Adipocyte (in vitro differentiated cells): ENCODE measurements at regions not wholly inside any gene's neighbourhood (a gene's known extent, or its start where the extent isn't known, plus 50 kb on each side); places are given as distances from the start of the nearest gene placed in this dataset.

Experiments
- DNase-seq: peaks from one replicate; pipeline ENCODE4 v3.0.0-alpha.2; 2015; ENCODE audit warnings: low read depth
- H3K27me3 ChIP-seq: replicated peaks from 2 replicates; pipeline ENCODE4 v1.7.0; 2013; ENCODE audit warnings: mild to moderate bottlenecking, low read length, moderate library complexity; ENCODE audit not compliant: control insufficient read depth, insufficient read depth
- H3K36me3 ChIP-seq: 2 replicates; pipeline ENCODE4 v1.7.0; 2013; ENCODE audit warnings: low read length, mild to moderate bottlenecking, moderate library complexity; ENCODE audit not compliant: control insufficient read depth, insufficient read depth, severe bottlenecking
- H3K4me1 ChIP-seq: 2 replicates; pipeline ENCODE4 v1.7.0; 2013; ENCODE audit warnings: mild to moderate bottlenecking, low read length, moderate library complexity; ENCODE audit not compliant: control insufficient read depth, insufficient read depth
- H3K4me3 ChIP-seq: 2 replicates; pipeline ENCODE4 v1.7.0; 2013; ENCODE audit warnings: mild to moderate bottlenecking, low read length, moderate library complexity
- H3K9ac ChIP-seq: 2 replicates; pipeline ENCODE4 v1.7.0; 2013; ENCODE audit warnings: mild to moderate bottlenecking, low read length, moderate library complexity
- H3K9me3 ChIP-seq: 2 replicates; pipeline ENCODE4 v1.7.0; 2013; ENCODE audit warnings: mild to moderate bottlenecking, low read length, moderate library complexity; ENCODE audit not compliant: control insufficient read depth

GRCh38 chr4:95998311-95998710 lies 158.4 kb downstream of the PDHA2 start:
- H3K4me1 ChIP-seq: no peaks in the 10 kb centered on the region
- H3K36me3 ChIP-seq: no peaks in the 10 kb centered on the region
- H3K4me3 ChIP-seq: no peak overlapping the region
- H3K27me3 ChIP-seq: no peaks in the 10 kb centered on the region
- no peak overlapping the region for H3K9ac ChIP-seq
- DNase-seq: no peak
- no peaks in the 10 kb centered on the region for H3K9me3 ChIP-seq

GRCh38 chr4:96003951-96004740 lies 164.3 kb downstream of the PDHA2 start:
- Histone ChIP-seq H3K4me1 (no peaks in the 10 kb centered on the region), H3K36me3 (no peaks in the 10 kb centered on the region), H3K4me3 (no peak overlapping the region), H3K27me3 (no peaks in the 10 kb centered on the region), H3K9ac (no peak overlapping the region), H3K9me3 (no peaks in the 10 kb centered on the region)
- DNase-seq: no peak

GRCh38 chr4:96009427-96010119 lies 169.7 kb downstream of the PDHA2 start:
- H3K36me3 ChIP-seq: no peaks in the 10 kb centered on the region
- no peak overlapping the region for H3K4me3 ChIP-seq
- no peaks in the 10 kb centered on the region for H3K9me3 ChIP-seq
- no peak overlapping the region for H3K9ac ChIP-seq
- H3K27me3 ChIP-seq: no peaks in the 10 kb centered on the region
- H3K4me1 ChIP-seq: no peaks in the 10 kb centered on the region
- DNase-seq: peak; percentile 36

- H3K9me3 ChIP-seq: no peaks in the 10 kb centered on the region
- no peak overlapping the region for H3K4me3 ChIP-seq
- H3K9ac ChIP-seq: no peak overlapping the region
- no peak for DNase-seq
- H3K27me3 ChIP-seq: no peaks in the 10 kb centered on the region
- no peaks in the 10 kb centered on the region for H3K4me1 ChIP-seq
- H3K36me3 ChIP-seq: no peaks in the 10 kb centered on the region
These were observed 172.8 kb downstream of the PDHA2 start for GRCh38 chr4:96012687-96013086.

- H3K9me3 ChIP-seq: no peaks in the 10 kb centered on the region
- H3K9ac ChIP-seq: no peak overlapping the region
- no peak overlapping the region for H3K4me3 ChIP-seq
- no peaks in the 10 kb centered on the region for H3K36me3 ChIP-seq
- peak; percentile 59 for DNase-seq
- no peaks in the 10 kb centered on the region for H3K4me1 ChIP-seq
- H3K27me3 ChIP-seq: no peaks in the 10 kb centered on the region
These were observed 176.9 kb downstream of the PDHA2 start for GRCh38 chr4:96016634-96017299.

GRCh38 chr4:96025011-96025410 lies 185.1 kb downstream of the PDHA2 start:
- Histone ChIP-seq H3K36me3 (no peaks in the 10 kb centered on the region), H3K4me3 (no peak overlapping the region), H3K27me3 (no peaks in the 10 kb centered on the region), H3K9me3 (no peaks in the 10 kb centered on the region), H3K4me1 (no peaks in the 10 kb centered on the region), H3K9ac (no peak overlapping the region)
- no peak for DNase-seq

- Histone ChIP-seq H3K9ac (no peak overlapping the region), H3K27me3 (no peaks in the 10 kb centered on the region), H3K4me1 (no peaks in the 10 kb centered on the region), H3K36me3 (no peaks in the 10 kb centered on the region), H3K9me3 (no peaks in the 10 kb centered on the region), H3K4me3 (no peak overlapping the region)
- peak; percentile 29 for DNase-seq
These were observed 195.8 kb downstream of the PDHA2 start for GRCh38 chr4:96035727-96036126.

GRCh38 chr4:96036781-96037180 lies 196.9 kb downstream of the PDHA2 start:
- DNase-seq: no peak
- no peaks in the 10 kb centered on the region for H3K27me3 ChIP-seq
- H3K36me3 ChIP-seq: no peaks in the 10 kb centered on the region
- H3K9me3 ChIP-seq: no peaks in the 10 kb centered on the region
- H3K9ac ChIP-seq: no peak overlapping the region
- no peak overlapping the region for H3K4me3 ChIP-seq
- H3K4me1 ChIP-seq: no peaks in the 10 kb centered on the region

- Histone ChIP-seq H3K27me3 (no peaks in the 10 kb centered on the region), H3K36me3 (no peaks in the 10 kb centered on the region), H3K4me1 (no peaks in the 10 kb centered on the region), H3K9ac (no peak overlapping the region), H3K9me3 (no peaks in the 10 kb centered on the region), H3K4me3 (no peak overlapping the region)
- DNase-seq: no peak
These were observed 197.8 kb downstream of the PDHA2 start for GRCh38 chr4:96037705-96038104.

GRCh38 chr4:96039217-96039616 lies 199.3 kb downstream of the PDHA2 start:
- Histone ChIP-seq H3K4me1 (no peaks in the 10 kb centered on the region), H3K36me3 (no peaks in the 10 kb centered on the region), H3K4me3 (no peak overlapping the region), H3K9ac (no peak overlapping the region), H3K9me3 (no peaks in the 10 kb centered on the region), H3K27me3 (no peaks in the 10 kb centered on the region)
- DNase-seq: no peak

GRCh38 chr4:96039803-96040436 lies 200.0 kb downstream of the PDHA2 start:
- H3K4me3 ChIP-seq: no peak overlapping the region
- H3K9me3 ChIP-seq: no peaks in the 10 kb centered on the region
- no peak overlapping the region for H3K9ac ChIP-seq
- no peaks in the 10 kb centered on the region for H3K4me1 ChIP-seq
- no peaks in the 10 kb centered on the region for H3K36me3 ChIP-seq
- no peak for DNase-seq
- no peaks in the 10 kb centered on the region for H3K27me3 ChIP-seq
